ENCODE measurements at regions not wholly inside any gene's neighbourhood (a gene's known extent, or its start where the extent isn't known, plus 50 kb on each side); places are given as distances from the start of the nearest gene placed in this dataset.

DNA sequence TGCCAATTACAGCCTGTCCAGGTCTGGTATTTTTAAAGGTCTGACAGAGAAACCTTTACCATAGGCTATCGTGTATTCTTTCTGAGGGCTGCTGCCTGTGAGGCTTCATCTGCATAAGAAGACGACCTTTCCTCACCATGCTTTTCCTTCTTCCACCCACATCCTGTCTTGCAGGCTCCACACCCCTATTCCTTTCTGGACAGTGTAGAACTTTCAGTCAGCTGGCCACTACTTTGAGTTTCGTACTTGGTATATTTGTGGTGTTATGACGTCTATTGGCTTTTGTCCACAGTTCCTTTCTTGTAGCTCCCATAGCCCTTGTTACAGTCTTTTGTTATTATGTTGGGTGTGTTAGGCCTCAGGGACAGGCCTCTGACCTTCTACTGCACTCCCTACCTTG, 311.4 kb downstream of the RAPGEF2 start:
- Histone ChIP-seq H3K79me2 (ENCODE audit: control insufficient read depth, insufficient read depth, low read length) (no peaks in the 10 kb centered on the region), H3K27me3 (ENCODE audit: control insufficient read depth, insufficient read depth, low read length) (no peaks in the 10 kb centered on the region), H3K9ac (ENCODE audit: insufficient read depth, low read length) (no peak overlapping the region), H3K27ac (ENCODE audit: insufficient read depth, low read length) (no peak overlapping the region), H3K9me3 (ENCODE audit: control insufficient read depth, insufficient read depth, low read depth, low read length) (no peaks in the 10 kb centered on the region), H3K36me3 (ENCODE audit: control insufficient read depth, insufficient read depth, low read length) (no peaks in the 10 kb centered on the region), H3K4me3 (replicated peaks in 1 of 4; ENCODE audit: control extremely low read depth in 1 of 4, insufficient read depth in 1 of 4, low read depth in 3 of 4, low read length in 4 of 4) (no peak overlapping the region), H3K4me2 (ENCODE audit: extremely low read depth, insufficient read depth, low read length) (no peak overlapping the region), H3K4me1 (ENCODE audit: control insufficient read depth, extremely low read depth, insufficient read depth, low read length) (peaks cover 2% of the 10 kb centered on the region), H4K20me1 (ENCODE audit: control insufficient read depth, extremely low read depth, insufficient read depth, low read length) (no peaks in the 10 kb centered on the region), H2AFZ (ENCODE audit: low read length) (no peak overlapping the region)
- no peak for TF ChIP-seq CTCF (conservative IDR thresholded peaks at IDR 0.05 in 1 of 2, IDR thresholded peaks at IDR 0.05 in 1 of 2; ENCODE audit: low read depth in 1 of 2, low read length in 2 of 2)
- no peak for DNase-seq (ENCODE audit: low read depth in 2 of 2)

DNA sequence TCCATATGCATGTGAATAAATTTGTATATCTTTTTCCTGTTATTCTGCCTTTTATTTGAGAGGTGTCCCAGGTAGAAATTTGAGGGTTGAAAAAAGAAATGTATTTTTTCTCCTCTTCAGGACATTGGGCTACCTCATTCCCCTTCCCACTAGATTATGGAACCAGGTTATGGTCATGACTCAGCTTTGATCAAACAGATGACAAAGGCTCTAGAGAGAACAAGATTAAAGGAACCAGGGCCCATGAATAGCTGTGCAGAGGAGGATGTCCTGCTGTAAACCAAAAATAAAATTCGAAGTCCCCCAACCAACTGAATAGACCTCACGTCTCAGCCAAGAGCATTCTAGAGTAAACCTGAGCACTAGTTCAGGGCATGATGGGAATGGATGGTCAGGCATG, 313.2 kb downstream of the RAPGEF2 start:
- Histone ChIP-seq H3K36me3 (ENCODE audit: control insufficient read depth, insufficient read depth, low read length) (no peaks in the 10 kb centered on the region), H2AFZ (ENCODE audit: low read length) (no peak overlapping the region), H3K4me1 (ENCODE audit: control insufficient read depth, extremely low read depth, insufficient read depth, low read length) (no peaks in the 10 kb centered on the region), H3K79me2 (ENCODE audit: control insufficient read depth, insufficient read depth, low read length) (no peaks in the 10 kb centered on the region), H3K9me3 (ENCODE audit: control insufficient read depth, insufficient read depth, low read depth, low read length) (no peaks in the 10 kb centered on the region), H3K9ac (ENCODE audit: insufficient read depth, low read length) (no peak overlapping the region), H3K4me2 (ENCODE audit: extremely low read depth, insufficient read depth, low read length) (no peak overlapping the region), H3K4me3 (replicated peaks in 1 of 4; ENCODE audit: control extremely low read depth in 1 of 4, insufficient read depth in 1 of 4, low read depth in 3 of 4, low read length in 4 of 4) (no peak overlapping the region), H4K20me1 (ENCODE audit: control insufficient read depth, extremely low read depth, insufficient read depth, low read length) (no peaks in the 10 kb centered on the region), H3K27me3 (ENCODE audit: control insufficient read depth, insufficient read depth, low read length) (no peaks in the 10 kb centered on the region), H3K27ac (ENCODE audit: insufficient read depth, low read length) (no peak overlapping the region)
- no peak for TF ChIP-seq CTCF (conservative IDR thresholded peaks at IDR 0.05 in 1 of 2, IDR thresholded peaks at IDR 0.05 in 1 of 2; ENCODE audit: low read depth in 1 of 2, low read length in 2 of 2)
- no peak for TF ChIP-seq EZH2 (IDR thresholded peaks at IDR 0.05; ENCODE audit: low read length, missing control alignments)
- DNase-seq (ENCODE audit: low read depth in 2 of 2) = no peak

DNA sequence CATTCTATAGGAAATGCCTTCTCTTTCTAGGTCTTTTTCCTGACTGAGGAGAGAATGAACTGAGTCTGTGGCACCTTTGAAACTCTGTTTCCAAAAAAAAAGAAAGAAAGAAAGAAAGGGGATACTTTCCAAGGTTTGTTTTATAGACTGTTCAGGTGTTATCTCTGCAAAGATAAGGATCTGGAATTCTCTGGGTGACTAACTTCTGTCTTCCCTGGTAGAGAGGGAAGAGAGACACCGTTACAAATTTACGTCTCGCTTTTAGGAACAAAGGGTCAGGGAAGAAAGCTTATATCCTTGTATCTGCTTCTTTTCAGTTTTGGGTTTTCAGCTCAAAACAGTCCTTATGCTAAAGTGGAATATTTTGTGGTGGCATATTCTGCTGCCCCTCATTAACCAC, 314.1 kb downstream of the RAPGEF2 start:
- H3K79me2 ChIP-seq (ENCODE audit: control insufficient read depth, insufficient read depth, low read length) = no peaks in the 10 kb centered on the region
- H2AFZ ChIP-seq (ENCODE audit: low read length) = no peak overlapping the region
- H3K4me2 ChIP-seq (ENCODE audit: extremely low read depth, insufficient read depth, low read length) = no peak overlapping the region
- no peak overlapping the region for H3K9ac ChIP-seq (ENCODE audit: insufficient read depth, low read length)
- no peaks in the 10 kb centered on the region for H3K36me3 ChIP-seq (ENCODE audit: control insufficient read depth, insufficient read depth, low read length)
- H3K9me3 ChIP-seq (ENCODE audit: control insufficient read depth, insufficient read depth, low read depth, low read length) = no peaks in the 10 kb centered on the region
- H3K4me1 ChIP-seq (ENCODE audit: control insufficient read depth, extremely low read depth, insufficient read depth, low read length) = no peaks in the 10 kb centered on the region
- no peaks in the 10 kb centered on the region for H3K27me3 ChIP-seq (ENCODE audit: control insufficient read depth, insufficient read depth, low read length)
- TF ChIP-seq CTCF (conservative IDR thresholded peaks at IDR 0.05 in 1 of 2, IDR thresholded peaks at IDR 0.05 in 1 of 2; ENCODE audit: low read depth in 1 of 2, low read length in 2 of 2) (no peak), EZH2 (IDR thresholded peaks at IDR 0.05; ENCODE audit: low read length, missing control alignments) (no peak)
- no peak overlapping the region for H3K4me3 ChIP-seq (replicated peaks in 1 of 4; ENCODE audit: control extremely low read depth in 1 of 4, insufficient read depth in 1 of 4, low read depth in 3 of 4, low read length in 4 of 4)
- no peaks in the 10 kb centered on the region for H4K20me1 ChIP-seq (ENCODE audit: control insufficient read depth, extremely low read depth, insufficient read depth, low read length)
- H3K27ac ChIP-seq (ENCODE audit: insufficient read depth, low read length) = no peak overlapping the region
- no peak for DNase-seq (ENCODE audit: low read depth in 2 of 2)

Data from fibroblast of lung (primary cell).